ENCODE measurements at regions not wholly inside any gene's neighbourhood (a gene's known extent, or its start where the extent isn't known, plus 50 kb on each side); places are given as distances from the start of the nearest gene placed in this dataset.

DNA sequence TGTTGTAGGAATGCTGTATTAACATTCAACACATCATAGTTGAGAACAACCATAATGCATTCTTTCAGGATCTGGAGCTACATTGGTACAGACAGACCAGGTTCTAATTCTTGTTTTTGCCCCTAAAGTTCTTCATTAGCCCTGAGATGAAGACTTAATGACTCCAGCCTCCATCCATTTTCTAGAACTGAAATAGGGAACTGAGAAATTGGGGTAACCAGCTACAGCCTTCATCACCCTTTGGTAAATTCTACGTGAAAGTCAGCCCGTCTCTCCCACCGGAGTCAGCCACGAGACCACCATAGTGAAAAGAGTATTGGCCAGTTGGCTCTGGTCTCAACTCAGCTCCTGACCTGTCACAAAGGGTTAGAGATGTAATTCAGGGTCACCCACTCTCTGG lies 164.0 kb downstream of the NUAK1 start:
- TF ChIP-seq CEBPB (IDR thresholded peaks at IDR 0.05; ENCODE audit: low read depth) (no peak), POLR2A (IDR thresholded peaks at IDR 0.05; ENCODE audit: borderline replicate concordance, extremely low read depth, insufficient read depth, insufficient read length) (no peak), EZH2 (IDR thresholded peaks at IDR 0.05) (no peak), POLR2AphosphoS5 (IDR thresholded peaks at IDR 0.05; ENCODE audit: low read depth, low read length) (no peak), RAD21 (IDR thresholded peaks at IDR 0.05; ENCODE audit: low read depth) (no peak), YY1 (IDR thresholded peaks at IDR 0.05; ENCODE audit: extremely low read depth, insufficient replicate concordance, low read depth, low read length) (no peak), ZFX (IDR thresholded peaks at IDR 0.05) (no peak), EZH2phosphoT487 (IDR thresholded peaks at IDR 0.05; ENCODE audit: borderline replicate concordance) (no peak), JUND (IDR thresholded peaks at IDR 0.05) (no peak)
- TF ChIP-seq, protein P1, sequence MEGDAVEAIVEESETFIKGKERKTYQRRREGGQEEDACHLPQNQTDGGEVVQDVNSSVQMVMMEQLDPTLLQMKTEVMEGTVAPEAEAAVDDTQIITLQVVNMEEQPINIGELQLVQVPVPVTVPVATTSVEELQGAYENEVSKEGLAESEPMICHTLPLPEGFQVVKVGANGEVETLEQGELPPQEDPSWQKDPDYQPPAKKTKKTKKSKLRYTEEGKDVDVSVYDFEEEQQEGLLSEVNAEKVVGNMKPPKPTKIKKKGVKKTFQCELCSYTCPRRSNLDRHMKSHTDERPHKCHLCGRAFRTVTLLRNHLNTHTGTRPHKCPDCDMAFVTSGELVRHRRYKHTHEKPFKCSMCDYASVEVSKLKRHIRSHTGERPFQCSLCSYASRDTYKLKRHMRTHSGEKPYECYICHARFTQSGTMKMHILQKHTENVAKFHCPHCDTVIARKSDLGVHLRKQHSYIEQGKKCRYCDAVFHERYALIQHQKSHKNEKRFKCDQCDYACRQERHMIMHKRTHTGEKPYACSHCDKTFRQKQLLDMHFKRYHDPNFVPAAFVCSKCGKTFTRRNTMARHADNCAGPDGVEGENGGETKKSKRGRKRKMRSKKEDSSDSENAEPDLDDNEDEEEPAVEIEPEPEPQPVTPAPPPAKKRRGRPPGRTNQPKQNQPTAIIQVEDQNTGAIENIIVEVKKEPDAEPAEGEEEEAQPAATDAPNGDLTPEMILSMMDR (IDR thresholded peaks at IDR 0.05 in 2 of 3, conservative IDR thresholded peaks at IDR 0.05 in 1 of 3; ENCODE audit: borderline replicate concordance in 1 of 3, insufficient read depth in 1 of 3, low read depth in 2 of 3, low read length in 2 of 3) = no peak
- TF ChIP-seq, protein P2, sequence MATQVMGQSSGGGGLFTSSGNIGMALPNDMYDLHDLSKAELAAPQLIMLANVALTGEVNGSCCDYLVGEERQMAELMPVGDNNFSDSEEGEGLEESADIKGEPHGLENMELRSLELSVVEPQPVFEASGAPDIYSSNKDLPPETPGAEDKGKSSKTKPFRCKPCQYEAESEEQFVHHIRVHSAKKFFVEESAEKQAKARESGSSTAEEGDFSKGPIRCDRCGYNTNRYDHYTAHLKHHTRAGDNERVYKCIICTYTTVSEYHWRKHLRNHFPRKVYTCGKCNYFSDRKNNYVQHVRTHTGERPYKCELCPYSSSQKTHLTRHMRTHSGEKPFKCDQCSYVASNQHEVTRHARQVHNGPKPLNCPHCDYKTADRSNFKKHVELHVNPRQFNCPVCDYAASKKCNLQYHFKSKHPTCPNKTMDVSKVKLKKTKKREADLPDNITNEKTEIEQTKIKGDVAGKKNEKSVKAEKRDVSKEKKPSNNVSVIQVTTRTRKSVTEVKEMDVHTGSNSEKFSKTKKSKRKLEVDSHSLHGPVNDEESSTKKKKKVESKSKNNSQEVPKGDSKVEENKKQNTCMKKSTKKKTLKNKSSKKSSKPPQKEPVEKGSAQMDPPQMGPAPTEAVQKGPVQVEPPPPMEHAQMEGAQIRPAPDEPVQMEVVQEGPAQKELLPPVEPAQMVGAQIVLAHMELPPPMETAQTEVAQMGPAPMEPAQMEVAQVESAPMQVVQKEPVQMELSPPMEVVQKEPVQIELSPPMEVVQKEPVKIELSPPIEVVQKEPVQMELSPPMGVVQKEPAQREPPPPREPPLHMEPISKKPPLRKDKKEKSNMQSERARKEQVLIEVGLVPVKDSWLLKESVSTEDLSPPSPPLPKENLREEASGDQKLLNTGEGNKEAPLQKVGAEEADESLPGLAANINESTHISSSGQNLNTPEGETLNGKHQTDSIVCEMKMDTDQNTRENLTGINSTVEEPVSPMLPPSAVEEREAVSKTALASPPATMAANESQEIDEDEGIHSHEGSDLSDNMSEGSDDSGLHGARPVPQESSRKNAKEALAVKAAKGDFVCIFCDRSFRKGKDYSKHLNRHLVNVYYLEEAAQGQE (IDR thresholded peaks at IDR 0.05; ENCODE audit: low read depth) = no peak
- TF ChIP-seq, protein P3, sequence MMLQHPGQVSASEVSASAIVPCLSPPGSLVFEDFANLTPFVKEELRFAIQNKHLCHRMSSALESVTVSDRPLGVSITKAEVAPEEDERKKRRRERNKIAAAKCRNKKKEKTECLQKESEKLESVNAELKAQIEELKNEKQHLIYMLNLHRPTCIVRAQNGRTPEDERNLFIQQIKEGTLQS (IDR thresholded peaks at IDR 0.05) = no peak
- TF ChIP-seq, protein P4, sequence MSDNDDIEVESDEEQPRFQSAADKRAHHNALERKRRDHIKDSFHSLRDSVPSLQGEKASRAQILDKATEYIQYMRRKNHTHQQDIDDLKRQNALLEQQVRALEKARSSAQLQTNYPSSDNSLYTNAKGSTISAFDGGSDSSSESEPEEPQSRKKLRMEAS (IDR thresholded peaks at IDR 0.05) = no peak
